HCT116 (cell line): ENCODE measurements at regions not wholly inside any gene's neighbourhood (a gene's known extent, or its start where the extent isn't known, plus 50 kb on each side); places are given as distances from the start of the nearest gene placed in this dataset.

Source experiments
- ATAC-seq: fragments of 200-7000 bp; cut with Tn5 transposase; 2 replicates; pipeline ENCODE4 v1.9.1; 2020; ENCODE audit warnings: mild to moderate bottlenecking, moderate library complexity
- BruUV-seq: library from RNA; stranded (reverse); fragments of 400-500 nt; replicated peaks from 2 replicates; lab custom pipeline; 2021; lab: Mats Ljungman, UMichigan
- CTCF ChIA-PET: fragments of 300-600 bp; sonication (Branson Sonifier 250); formaldehyde crosslinking; loops from one replicate; lab custom pipeline; 2021; ENCODE audit warnings: antibody characterized with exemption; lab: Charles Lee
- POLR2A ChIA-PET: fragments of 300-600, 350-600 bp; sonication (Branson Sonifier 250); formaldehyde crosslinking; loops from one replicate; lab custom pipeline; 2021; ENCODE audit warnings: antibody characterized with exemption; lab: Charles Lee
- RAD21 ChIA-PET, 2 experiments: fragments of 300-600 bp; sonication (Branson Sonifier 250); formaldehyde crosslinking; loops; one replicate each; lab custom pipeline; 2023; ENCODE audit warnings: low total read pairs in 2 of 2; ENCODE audit not compliant: uncharacterized antibody in 2 of 2, unreplicated experiment in 2 of 2, low non-redundant PET in 1 of 2; lab: Charles Lee
- DNase-seq: peaks from one replicate; pipeline ENCODE4 v3.0.0-alpha.2; 2010; ENCODE audit warnings: low read depth, low spot score
- H2AFZ ChIP-seq: fragments of 200-600 bp; shearing (Covaris generic), sonication (generic); 2 replicates; pipeline ENCODE4 v1.6.1; 2017; ENCODE audit warnings: low read depth, mixed run types, mixed read lengths, antibody characterized with exemption, low read length; ENCODE audit not compliant: poor library complexity, severe bottlenecking
- H3K27ac ChIP-seq: 2 replicates; pipeline ENCODE4 v1.5.1; 2012; ENCODE audit warnings: low read depth, low read length
- H3K27me3 ChIP-seq: fragments of 200-600 bp; sonication (generic); 2 replicates; pipeline ENCODE4 v1.6.1; 2016; ENCODE audit warnings: mixed run types, low read length, mixed read lengths; ENCODE audit not compliant: insufficient read depth
- H3K36me3 ChIP-seq, 2 experiments: fragments of 200-500 bp in 1 of 2; fragments of 200-600 bp in 1 of 2; sonication (Bioruptor generic) in 1 of 2; sonication (generic) in 1 of 2; 2 replicates each; pipeline versions ENCODE4 v1.5.1 to v1.6.1; 2014 to 2016; ENCODE audit warnings: low read length in 2 of 2, inconsistent platforms in 1 of 2, mixed read lengths in 1 of 2, mixed run types in 1 of 2; ENCODE audit not compliant: insufficient read depth in 2 of 2, control insufficient read depth in 1 of 2
- H3K4me1 ChIP-seq, 2 experiments: fragments of 200-600 bp in 1 of 2; sonication (generic) in 1 of 2; 2 replicates each; pipeline versions ENCODE4 v1.5.1 to v1.6.1; 2012 to 2017; ENCODE audit warnings: low read length in 2 of 2, inconsistent platforms in 1 of 2, mild to moderate bottlenecking in 1 of 2, mixed read lengths in 1 of 2, mixed run types in 1 of 2, moderate library complexity in 1 of 2; ENCODE audit not compliant: insufficient read depth in 2 of 2, control insufficient read depth in 1 of 2
- H3K4me2 ChIP-seq: fragments of 200-600 bp; sonication (generic); 2 replicates; pipeline ENCODE4 v1.6.1; 2017; ENCODE audit warnings: mixed run types, low read length, mixed read lengths
- H3K4me3 ChIP-seq, 2 experiments: fragments of 200-600 bp in 1 of 2; sonication (generic) in 1 of 2; replicated peaks in 1 of 2; 2 replicates each; pipeline ENCODE4 v1.5.1; 2011 to 2016; ENCODE audit warnings: low read length in 2 of 2, control low read depth in 1 of 2, low read depth in 1 of 2, mild to moderate bottlenecking in 1 of 2, mixed read lengths in 1 of 2, mixed run types in 1 of 2
- H3K79me2 ChIP-seq: fragments of 200-600 bp; sonication (generic); 2 replicates; pipeline ENCODE4 v1.6.1; 2017; ENCODE audit warnings: mild to moderate bottlenecking, mixed run types, low read length, moderate library complexity, mixed read lengths; ENCODE audit not compliant: insufficient read depth
- H3K9ac ChIP-seq: fragments of 200-600 bp; sonication (generic); 2 replicates; pipeline ENCODE4 v1.6.1; 2016; ENCODE audit warnings: low read length, mixed read lengths
- H3K9me2 ChIP-seq: fragments of 200-600 bp; sonication (generic), shearing (Covaris generic); 2 replicates; pipeline ENCODE4 v1.6.1; 2017; ENCODE audit warnings: mixed run types, mild to moderate bottlenecking, moderate library complexity; ENCODE audit not compliant: insufficient read depth
- H3K9me3 ChIP-seq, 2 experiments: fragments of 200-500 bp in 1 of 2; fragments of 200-600 bp in 1 of 2; sonication (Bioruptor generic) in 1 of 2; sonication (generic) in 1 of 2; 2 replicates each; pipeline ENCODE4 v1.6.1; 2014 to 2017; ENCODE audit warnings: low read length in 2 of 2, mixed read lengths in 2 of 2, inconsistent platforms in 1 of 2, low read depth in 1 of 2, mild to moderate bottlenecking in 1 of 2, mixed run types in 1 of 2, moderate library complexity in 1 of 2; ENCODE audit not compliant: control insufficient read depth in 1 of 2, insufficient read depth in 1 of 2
- H4K20me1 ChIP-seq: fragments of 200-600 bp; sonication (generic), shearing (Covaris generic); 2 replicates; pipeline ENCODE4 v1.6.1; 2017; ENCODE audit warnings: mixed run types, mild to moderate bottlenecking, moderate library complexity; ENCODE audit not compliant: insufficient read depth
- ATF3 ChIP-seq: IDR thresholded peaks from 2 replicates; pipeline ENCODE4 v1.6.1; 2012
- ELF1 ChIP-seq: IDR thresholded peaks from 2 replicates; pipeline ENCODE4 v1.6.1; 2012; ENCODE audit warnings: low read depth, borderline replicate concordance
- EZH2phosphoT487 ChIP-seq: fragments of 200-600 bp; IDR thresholded peaks from 2 replicates; pipeline ENCODE4 v1.6.1; 2018; ENCODE audit warnings: antibody characterized with exemption, borderline replicate concordance
- MAX ChIP-seq: IDR thresholded peaks from 2 replicates; pipeline ENCODE4 v1.6.1; 2012
- POLR2A ChIP-seq: IDR thresholded peaks from 2 replicates; pipeline ENCODE4 v1.7.0; 2011; ENCODE audit warnings: borderline replicate concordance; ENCODE audit not compliant: insufficient read depth, insufficient read length; ENCODE audit errors: extremely low read depth
- POLR2AphosphoS5 ChIP-seq: IDR thresholded peaks from 2 replicates; pipeline ENCODE4 v1.6.1; 2011; ENCODE audit warnings: mild to moderate bottlenecking, low read depth, low read length, moderate library complexity
- RAD21 ChIP-seq: IDR thresholded peaks from 2 replicates; pipeline ENCODE4 v1.6.1; 2012; ENCODE audit warnings: low read depth, mild to moderate bottlenecking
- REST ChIP-seq: IDR thresholded peaks from 2 replicates; pipeline ENCODE4 v1.6.1; 2012; ENCODE audit warnings: low read depth
- TCF7L2 ChIP-seq: IDR thresholded peaks from 2 replicates; pipeline ENCODE4 v1.7.0; 2011; ENCODE audit warnings: borderline replicate concordance, inconsistent platforms; ENCODE audit not compliant: insufficient read depth, insufficient read length; ENCODE audit errors: extremely low read depth
- ZFX ChIP-seq: fragments of 450-650 bp; IDR thresholded peaks from 2 replicates; pipeline ENCODE4 v1.6.1; 2017
- ZNF274 ChIP-seq: fragments of 200-500 bp; sonication (Bioruptor generic); IDR thresholded peaks from 2 replicates; pipeline ENCODE4 v1.6.1; 2014; ENCODE audit warnings: mild to moderate bottlenecking, low read depth, low read length, inconsistent platforms
- intact Hi-C: fragments of 100-400 bp; cut with micrococcal nuclease; formaldehyde crosslinking; loops from 2 replicates; pipeline ENCODE4 v1.10.0; 2022

GRCh38 chr7:81366546-81366945 is 403.3 kb downstream of the HGF start:
- ChIA-PET POLR2A (no interaction called here), CTCF (no interaction called here), RAD21 (no interaction called here)
- no peak overlapping the region for H3K9ac ChIP-seq
- no peaks in the 10 kb centered on the region for H3K27me3 ChIP-seq
- no TSS peak for BruUV-seq
- no peak overlapping the region for H3K4me2 ChIP-seq
- intact Hi-C loops = no loop called here
- no peak for TF ChIP-seq ZNF274
- no peak for TF ChIP-seq ATF3
- TF ChIP-seq ZFX = no peak
- TF ChIP-seq RAD21 = no peak
- no peak for TF ChIP-seq REST
- TF ChIP-seq ELF1 = no peak
- TF ChIP-seq MAX = no peak
- TF ChIP-seq POLR2AphosphoS5 = no peak
- TF ChIP-seq TCF7L2 = no peak
- no peak for TF ChIP-seq POLR2A
- TF ChIP-seq EZH2phosphoT487 = no peak
- no peaks in the 10 kb centered on the region for H4K20me1 ChIP-seq
- H3K9me3 ChIP-seq = no peaks in the 10 kb centered on the region
- H3K27ac ChIP-seq = no peak overlapping the region
- no peaks in the 10 kb centered on the region for H3K79me2 ChIP-seq
- no peaks in the 10 kb centered on the region for H3K4me1 ChIP-seq
- no peak for ATAC-seq
- no peak overlapping the region for H3K4me3 ChIP-seq
- DNase-seq = no peak
- H2AFZ ChIP-seq = no peak overlapping the region
- H3K9me2 ChIP-seq = no peaks in the 10 kb centered on the region
- H3K36me3 ChIP-seq = no peaks in the 10 kb centered on the region
